Activated CD4-positive, alpha-beta T cell treated with anti-CD3 and anti-CD28 coated beads, Interleukin-2, amount 50 U/mL, for 48 hours (primary cell): ENCODE measurements at regions not wholly inside any gene's neighbourhood (a gene's known extent, or its start where the extent isn't known, plus 50 kb on each side); places are given as distances from the start of the nearest gene placed in this dataset.
"Not testable (repeated sequence)": the region's sequence is repeated elsewhere in the genome, so short reads cannot be mapped to it uniquely, and the experiment has no call there.

Source experiments
- DNase-seq, 2 experiments: peaks; one replicate each; pipeline ENCODE4 v3.0.0-alpha.2; 2020

GRCh38 chr1:5189384-5189783 is 535.0 kb downstream of the AJAP1 start:
- DNase-seq: no peak

- DNase-seq: no peak
These were observed 511.4 kb downstream of the AJAP1 start for GRCh38 chr1:5165762-5166161.

GRCh38 chr1:5164158-5164557 is 509.7 kb downstream of the AJAP1 start:
- peak; percentile 10 to 15 for DNase-seq

GRCh38 chr1:5161372-5161771 is 507.0 kb downstream of the AJAP1 start:
- no peak for DNase-seq

GRCh38 chr1:5157175-5157574 is 502.8 kb downstream of the AJAP1 start:
- no peak for DNase-seq

- DNase-seq: no peak
These were observed 502.2 kb downstream of the AJAP1 start for GRCh38 chr1:5156416-5157120.

- DNase-seq: no peak
These were observed 497.1 kb downstream of the AJAP1 start for GRCh38 chr1:5151511-5151910.

GRCh38 chr1:5150191-5150590 is 495.8 kb downstream of the AJAP1 start:
- DNase-seq: no peak

GRCh38 chr1:5147806-5148205 is 493.4 kb downstream of the AJAP1 start:
- no peak for DNase-seq

- no peak for DNase-seq
These were observed 488.0 kb downstream of the AJAP1 start for GRCh38 chr1:5142389-5142788.

GRCh38 chr1:5141750-5142149 is 487.3 kb downstream of the AJAP1 start:
- no peak for DNase-seq

GRCh38 chr1:5140962-5141361 is 486.6 kb downstream of the AJAP1 start:
- DNase-seq: no peak

GRCh38 chr1:5140136-5140535 is 485.7 kb downstream of the AJAP1 start:
- no peak for DNase-seq

GRCh38 chr1:5129746-5130355 is 475.4 kb downstream of the AJAP1 start:
- DNase-seq: no peak

GRCh38 chr1:5125208-5125607 is 470.8 kb downstream of the AJAP1 start:
- no peak for DNase-seq

GRCh38 chr1:5120559-5120958 is 466.1 kb downstream of the AJAP1 start:
- DNase-seq: no peak

GRCh38 chr1:5119366-5120234 is 465.2 kb downstream of the AJAP1 start:
- no peak for DNase-seq

- DNase-seq: not testable (repeated sequence)
These were observed 464.4 kb downstream of the AJAP1 start for GRCh38 chr1:5118771-5119170.

GRCh38 chr1:5118292-5118691 is 463.9 kb downstream of the AJAP1 start:
- DNase-seq: not testable (repeated sequence)

GRCh38 chr1:5111581-5111980 is 457.2 kb downstream of the AJAP1 start:
- DNase-seq: no peak

- no peak for DNase-seq
These were observed 456.1 kb downstream of the AJAP1 start for GRCh38 chr1:5110508-5110907.

- no peak for DNase-seq
These were observed 455.2 kb downstream of the AJAP1 start for GRCh38 chr1:5109633-5110032.

GRCh38 chr1:5108740-5109139 is 454.3 kb downstream of the AJAP1 start:
- no peak for DNase-seq

GRCh38 chr1:5105744-5106143 is 451.3 kb downstream of the AJAP1 start:
- no peak for DNase-seq
